ENCODE measurements at regions not wholly inside any gene's neighbourhood (a gene's known extent, or its start where the extent isn't known, plus 50 kb on each side); places are given as distances from the start of the nearest gene placed in this dataset.

DNA sequence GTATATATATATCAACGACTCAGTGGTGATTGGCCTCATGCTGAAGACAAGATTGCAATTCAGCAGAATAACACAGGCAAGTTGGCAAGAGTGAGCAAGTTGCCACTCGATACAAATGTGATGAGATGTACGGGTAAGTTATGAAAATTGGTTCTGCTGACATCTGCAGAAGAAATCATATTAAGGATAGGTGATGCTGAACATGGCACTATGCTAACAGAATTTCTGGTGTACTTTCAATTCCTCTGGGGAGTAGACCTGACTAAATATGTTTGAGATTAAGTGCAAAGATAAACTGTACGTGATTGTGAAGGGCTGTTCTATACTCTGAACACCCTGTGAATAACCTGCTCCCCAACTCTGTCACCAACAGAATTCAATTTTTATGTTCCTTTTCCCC is 758.2 kb downstream of the TBC1D32 start:
- TF ChIP-seq, protein P1, sequence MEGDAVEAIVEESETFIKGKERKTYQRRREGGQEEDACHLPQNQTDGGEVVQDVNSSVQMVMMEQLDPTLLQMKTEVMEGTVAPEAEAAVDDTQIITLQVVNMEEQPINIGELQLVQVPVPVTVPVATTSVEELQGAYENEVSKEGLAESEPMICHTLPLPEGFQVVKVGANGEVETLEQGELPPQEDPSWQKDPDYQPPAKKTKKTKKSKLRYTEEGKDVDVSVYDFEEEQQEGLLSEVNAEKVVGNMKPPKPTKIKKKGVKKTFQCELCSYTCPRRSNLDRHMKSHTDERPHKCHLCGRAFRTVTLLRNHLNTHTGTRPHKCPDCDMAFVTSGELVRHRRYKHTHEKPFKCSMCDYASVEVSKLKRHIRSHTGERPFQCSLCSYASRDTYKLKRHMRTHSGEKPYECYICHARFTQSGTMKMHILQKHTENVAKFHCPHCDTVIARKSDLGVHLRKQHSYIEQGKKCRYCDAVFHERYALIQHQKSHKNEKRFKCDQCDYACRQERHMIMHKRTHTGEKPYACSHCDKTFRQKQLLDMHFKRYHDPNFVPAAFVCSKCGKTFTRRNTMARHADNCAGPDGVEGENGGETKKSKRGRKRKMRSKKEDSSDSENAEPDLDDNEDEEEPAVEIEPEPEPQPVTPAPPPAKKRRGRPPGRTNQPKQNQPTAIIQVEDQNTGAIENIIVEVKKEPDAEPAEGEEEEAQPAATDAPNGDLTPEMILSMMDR (IDR thresholded peaks at IDR 0.05; ENCODE audit: low read depth, low read length), result no peak
- in situ Hi-C loops (cut with HindIII; ENCODE audit: low sequenced_read_pairs), result no loop called here
- H3K4me3 ChIP-seq (ENCODE audit: low read depth, low read length), result no peak overlapping the region
- DNase-seq (ENCODE audit: low read depth, low spot score), result no peak

DNA sequence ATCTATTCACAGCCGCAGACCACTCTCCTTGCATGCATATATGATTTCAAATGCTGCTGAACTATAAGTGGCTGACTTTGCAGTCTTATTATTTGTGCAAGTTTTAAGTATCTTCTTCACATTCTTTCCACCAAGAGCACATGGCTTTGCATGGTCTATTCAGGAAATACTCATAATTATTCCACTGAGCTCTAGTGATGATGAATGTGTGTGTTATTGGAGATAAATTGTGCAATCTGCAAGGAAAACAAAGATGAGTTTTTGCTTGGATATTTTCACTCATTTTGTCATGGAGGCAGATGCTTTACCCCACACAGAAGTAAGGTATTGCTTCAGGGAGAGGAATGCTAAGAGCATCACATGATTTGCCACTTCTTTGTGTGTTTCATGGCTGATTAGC is 764.6 kb downstream of the TBC1D32 start:
- in situ Hi-C loops (cut with HindIII; ENCODE audit: low sequenced_read_pairs), result no loop called here
- no peak for DNase-seq (ENCODE audit: low read depth, low spot score)
- no peak overlapping the region for H3K4me3 ChIP-seq (ENCODE audit: low read depth, low read length)
- TF ChIP-seq, protein P1 (IDR thresholded peaks at IDR 0.05; ENCODE audit: low read depth, low read length), result no peak

GRCh38 chr6:120564779-120565178 is 769.5 kb downstream of the TBC1D32 start:
- TF ChIP-seq, protein P1 (IDR thresholded peaks at IDR 0.05; ENCODE audit: low read depth, low read length), result no peak
- in situ Hi-C loops (cut with HindIII; ENCODE audit: low sequenced_read_pairs), result no loop called here
- DNase-seq (ENCODE audit: low read depth, low spot score), result no peak
- H3K4me3 ChIP-seq (ENCODE audit: low read depth, low read length), result no peak overlapping the region

DNA sequence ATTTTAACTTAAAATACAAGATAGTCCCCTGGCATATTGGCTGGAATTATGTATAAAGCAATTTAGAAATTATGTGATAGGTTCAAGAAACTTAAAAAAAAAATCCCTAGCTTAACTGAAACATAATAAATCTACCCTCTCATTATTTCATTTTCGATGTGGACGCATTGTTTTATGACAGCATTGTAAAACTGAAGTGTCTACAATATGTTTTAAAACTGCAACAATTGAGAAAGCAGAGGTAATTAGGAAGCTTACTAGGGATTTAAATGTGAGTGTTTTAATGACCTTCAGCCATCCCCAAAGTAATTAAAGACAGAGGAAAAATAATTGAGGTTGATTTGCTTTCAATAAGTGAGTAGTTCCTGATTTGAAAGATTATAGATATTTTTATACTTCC is 776.0 kb downstream of the TBC1D32 start:
- in situ Hi-C loops (cut with HindIII; ENCODE audit: low sequenced_read_pairs), result no loop called here
- no peak for DNase-seq (ENCODE audit: low read depth, low spot score)
- TF ChIP-seq, protein P1 (IDR thresholded peaks at IDR 0.05; ENCODE audit: low read depth, low read length), result no peak
- no peak overlapping the region for H3K4me3 ChIP-seq (ENCODE audit: low read depth, low read length)

DNA sequence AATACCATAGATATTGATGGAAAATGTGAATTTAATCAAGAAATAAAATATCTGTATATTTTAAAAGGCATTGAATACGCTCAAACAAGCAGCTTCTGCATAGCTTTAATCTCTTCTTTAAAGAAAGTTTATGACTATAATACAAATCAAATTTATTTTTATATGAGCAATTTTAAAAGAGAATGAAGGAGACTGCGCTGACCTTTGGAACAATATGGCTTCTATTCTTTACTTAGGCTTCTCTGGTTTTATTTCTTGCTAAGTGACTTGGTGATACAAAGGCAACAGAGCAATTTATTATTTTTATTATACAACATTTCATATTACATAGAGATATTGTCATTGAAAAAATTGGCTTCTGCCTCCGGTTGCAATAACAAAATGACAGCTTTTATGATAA is 776.7 kb downstream of the TBC1D32 start:
- in situ Hi-C loops (cut with HindIII; ENCODE audit: low sequenced_read_pairs), result no loop called here
- TF ChIP-seq, protein P1 (IDR thresholded peaks at IDR 0.05; ENCODE audit: low read depth, low read length), result no peak
- no peak for DNase-seq (ENCODE audit: low read depth, low spot score)
- H3K4me3 ChIP-seq (ENCODE audit: low read depth, low read length), result no peak overlapping the region

DNA sequence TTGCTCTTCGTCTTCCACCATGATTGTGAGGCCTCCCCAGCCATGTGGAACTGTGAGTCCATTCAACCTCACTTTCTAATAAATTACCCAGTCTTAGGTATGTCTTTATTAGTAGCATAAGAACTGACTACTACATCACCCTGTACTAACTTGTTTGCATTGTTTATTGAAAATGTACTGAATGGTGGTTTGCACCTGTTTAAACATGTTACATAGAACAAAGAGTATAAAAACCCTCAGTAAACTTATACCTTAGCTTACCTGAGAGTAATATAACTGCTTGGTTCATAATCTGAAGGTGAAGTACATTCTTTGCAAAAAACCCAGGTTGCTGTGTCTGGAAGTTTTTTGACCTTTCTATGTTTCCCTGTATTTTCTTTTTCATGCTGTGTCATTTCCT is 777.8 kb downstream of the TBC1D32 start:
- H3K4me3 ChIP-seq (ENCODE audit: low read depth, low read length), result no peak overlapping the region
- in situ Hi-C loops (cut with HindIII; ENCODE audit: low sequenced_read_pairs), result no loop called here
- TF ChIP-seq, protein P1 (IDR thresholded peaks at IDR 0.05; ENCODE audit: low read depth, low read length), result no peak
- no peak for DNase-seq (ENCODE audit: low read depth, low spot score)

GRCh38 chr6:120553353-120553752 is 780.9 kb downstream of the TBC1D32 start:
- in situ Hi-C loops (cut with HindIII; ENCODE audit: low sequenced_read_pairs), result no loop called here
- H3K4me3 ChIP-seq (ENCODE audit: low read depth, low read length), result no peak overlapping the region
- TF ChIP-seq, protein P1 (IDR thresholded peaks at IDR 0.05; ENCODE audit: low read depth, low read length), result no peak
- no peak for DNase-seq (ENCODE audit: low read depth, low spot score)

All from astrocyte of the spinal cord (primary cell).